NCI-H2227 treated with DMSO at 0.1 percent for 48 hours (cell line): ENCODE measurements at regions not wholly inside any gene's neighbourhood (a gene's known extent, or its start where the extent isn't known, plus 50 kb on each side); places are given as distances from the start of the nearest gene placed in this dataset.
"Not testable (repeated sequence)": the region's sequence is repeated elsewhere in the genome, so short reads cannot be mapped to it uniquely, and the experiment has no call there.

ENCODE experiments used
- DNase-seq: peaks from one replicate; lab custom pipeline; 2025; lab: John Stamatoyannopoulos, UW

DNA sequence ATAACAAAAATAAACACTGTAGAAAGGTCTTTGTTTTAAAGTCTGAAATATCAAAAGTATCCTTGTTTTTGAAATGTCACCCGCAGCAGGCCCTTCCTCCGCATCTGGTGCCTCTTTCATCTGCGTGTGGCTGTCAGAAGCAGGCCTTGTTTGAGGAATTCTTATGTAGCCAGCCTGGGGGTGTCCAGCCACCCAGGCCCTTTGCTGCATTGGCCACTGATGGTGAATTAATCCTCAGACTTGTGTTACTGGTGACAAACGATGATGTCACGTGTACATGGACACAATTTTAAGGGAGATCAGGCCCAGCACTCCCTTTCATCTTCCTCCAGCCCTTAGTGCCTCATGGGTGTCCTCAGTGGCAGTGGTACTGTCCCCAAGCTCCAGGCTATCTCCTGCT, 208.0 kb upstream of the GALNT2 start:
- no peak for DNase-seq

DNA sequence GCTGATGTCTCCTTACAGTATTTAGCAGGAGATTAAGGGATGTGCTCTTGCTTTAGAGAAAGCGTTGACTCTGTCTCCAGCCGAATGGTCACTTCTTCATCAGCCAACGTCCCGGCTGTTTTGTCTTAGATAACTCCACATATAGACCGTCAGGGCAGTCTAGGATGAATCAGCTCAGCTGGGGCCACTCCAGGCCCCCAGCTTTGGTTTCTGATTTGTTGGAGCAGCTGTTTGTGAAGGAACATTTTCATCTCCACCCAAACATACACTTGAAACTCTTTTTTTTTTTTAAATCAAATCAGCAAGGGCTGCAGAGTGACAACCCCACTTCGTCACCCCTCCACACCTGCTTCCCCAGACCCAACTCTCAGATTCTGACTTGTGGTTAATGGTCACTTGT, 206.1 kb upstream of the GALNT2 start:
- DNase-seq, result no peak

DNA sequence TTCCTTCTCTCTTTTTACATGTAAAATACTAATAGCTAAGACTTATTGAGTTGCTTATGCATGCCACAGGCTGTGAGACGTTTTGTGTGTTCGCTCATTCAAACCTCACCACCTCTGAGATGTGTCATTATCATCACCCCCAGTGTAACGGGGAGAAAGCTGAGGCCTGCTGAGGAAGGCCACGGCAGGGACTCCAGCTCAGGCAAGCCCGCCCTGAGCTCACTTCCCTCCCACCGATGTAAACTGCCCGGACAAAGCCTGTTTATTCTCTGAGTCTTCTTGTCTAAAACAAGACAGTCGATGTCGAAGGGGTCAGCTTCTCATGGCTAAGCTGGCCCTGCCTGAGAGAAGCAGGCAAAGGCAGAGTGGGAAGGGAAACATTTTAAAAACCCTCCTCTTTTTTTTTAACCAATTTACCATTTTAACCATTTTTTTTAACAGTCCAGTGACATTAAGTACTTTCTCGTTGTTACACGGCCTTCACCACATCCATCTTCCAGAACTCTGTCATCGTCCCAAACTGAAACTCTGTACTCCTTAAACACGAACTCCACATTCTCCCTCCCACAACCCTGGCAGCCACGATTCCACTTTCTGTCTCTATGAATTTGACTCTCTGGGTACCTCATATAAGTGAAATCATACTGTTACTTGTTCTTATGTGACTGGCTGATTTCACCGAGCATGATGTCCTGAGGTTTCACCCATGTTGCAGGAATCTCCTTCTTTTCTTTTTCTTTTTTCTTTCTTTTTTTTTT, 204.8 kb upstream of the GALNT2 start:
- DNase-seq, result no peak

DNA sequence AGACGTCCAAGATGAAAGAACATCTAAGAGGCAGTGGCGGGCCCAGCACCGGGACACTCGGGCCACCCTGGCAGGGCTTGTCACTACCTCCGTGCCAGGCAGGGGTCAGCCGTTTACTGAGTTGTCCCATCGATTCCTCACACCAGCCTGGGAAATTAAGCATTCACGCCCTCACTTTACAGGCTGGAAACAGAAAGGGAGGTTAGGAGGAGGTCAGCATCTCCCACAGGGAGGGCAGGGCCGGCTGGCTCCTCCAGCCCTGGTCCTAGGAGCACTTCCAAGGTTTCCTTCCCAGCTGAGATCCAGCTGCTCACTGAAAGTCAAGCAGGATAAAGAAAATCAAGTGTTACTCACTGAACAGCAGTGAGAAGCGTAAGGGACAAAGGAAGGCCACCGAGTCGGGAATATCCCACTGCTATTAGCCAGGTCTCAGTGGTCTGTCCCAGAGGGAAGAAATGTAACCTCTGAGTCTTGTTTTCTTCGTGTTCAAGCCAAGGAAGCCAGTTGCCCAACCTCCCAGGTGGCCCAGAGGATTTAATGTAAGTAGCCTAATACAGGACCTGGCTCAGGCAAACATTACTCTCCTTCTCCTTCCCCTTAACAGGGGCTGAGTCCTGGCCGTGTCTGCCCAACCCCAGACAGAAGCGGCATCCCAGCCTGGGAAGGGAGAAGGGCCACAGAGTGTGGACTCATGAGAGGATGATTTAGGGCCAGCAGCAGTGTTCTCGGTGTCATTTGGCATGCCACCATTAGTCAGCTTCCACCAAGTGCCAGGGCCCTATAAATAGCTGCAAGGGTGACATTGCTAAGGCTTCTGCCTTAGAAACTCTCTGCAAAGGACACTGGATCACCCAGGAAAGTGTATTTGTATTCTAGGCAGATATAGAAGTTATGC, 203.1 kb upstream of the GALNT2 start:
- DNase-seq, result no peak

DNA sequence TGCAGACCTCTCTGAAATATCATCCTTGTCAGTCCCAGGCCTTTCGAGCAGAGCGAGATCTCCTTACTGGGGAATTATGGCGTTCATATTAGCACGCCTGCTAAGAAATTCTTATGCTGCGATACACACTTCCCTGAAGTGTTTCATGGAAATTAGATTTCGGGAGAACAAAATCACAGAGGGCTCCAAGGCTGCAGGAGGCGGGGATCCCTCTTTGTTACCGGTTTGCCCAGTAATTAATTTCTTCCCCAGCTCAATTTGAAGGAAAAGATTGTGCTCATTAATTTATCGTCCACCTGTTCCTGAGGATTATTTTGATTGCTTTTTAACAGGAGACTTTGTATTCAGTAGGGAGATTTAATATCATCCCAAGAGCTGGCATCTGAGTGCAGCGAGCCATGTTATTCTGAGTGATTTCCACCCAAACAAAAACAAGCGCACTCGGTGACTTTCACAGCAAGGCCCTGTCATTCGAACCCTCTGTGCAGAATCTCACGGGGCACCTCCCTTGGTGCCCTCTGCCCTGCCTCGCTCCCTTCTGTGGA, 202.3 kb upstream of the GALNT2 start:
- no peak for DNase-seq

DNA sequence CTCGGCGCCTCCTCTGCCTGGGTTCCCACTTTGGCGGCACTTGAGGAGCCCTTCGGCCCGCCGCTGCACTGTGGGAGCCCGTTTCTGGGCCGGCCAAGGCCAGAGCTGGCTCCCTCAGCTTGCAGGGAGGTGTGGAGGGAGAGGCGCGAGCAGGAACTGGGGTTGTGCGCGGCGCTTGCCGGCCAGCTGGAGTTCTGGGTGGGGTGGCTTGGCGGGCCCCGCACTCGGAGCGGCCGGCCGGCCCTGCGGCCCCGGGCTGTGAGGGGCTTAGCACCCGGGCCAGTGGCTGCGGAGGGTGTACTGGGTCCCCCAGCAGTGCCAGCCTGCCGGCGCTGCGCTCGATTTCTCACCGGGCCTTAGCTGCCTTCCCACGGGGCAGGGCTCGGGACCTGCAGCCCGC, 201.7 kb upstream of the GALNT2 start:
- not testable (repeated sequence) for DNase-seq

DNA sequence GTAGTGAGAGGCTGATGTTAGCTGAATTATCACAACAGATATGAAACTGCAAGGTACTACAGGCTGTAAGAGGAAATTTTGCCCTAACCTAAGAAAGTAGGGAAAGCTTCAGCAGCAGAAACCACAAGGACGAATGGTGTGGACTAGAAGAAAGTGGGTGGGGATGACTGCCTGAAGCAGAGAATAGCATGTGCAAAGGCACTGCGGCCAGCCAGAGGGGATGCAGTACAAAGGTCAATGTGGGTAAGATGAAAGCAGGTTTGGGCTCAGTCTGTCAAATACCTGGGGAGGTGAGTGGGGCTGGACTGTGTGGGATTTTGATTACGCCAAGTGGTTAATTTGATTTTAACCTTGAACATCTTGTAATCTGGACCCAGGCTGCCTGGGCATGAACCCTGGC, 199.3 kb upstream of the GALNT2 start:
- no peak for DNase-seq

DNA sequence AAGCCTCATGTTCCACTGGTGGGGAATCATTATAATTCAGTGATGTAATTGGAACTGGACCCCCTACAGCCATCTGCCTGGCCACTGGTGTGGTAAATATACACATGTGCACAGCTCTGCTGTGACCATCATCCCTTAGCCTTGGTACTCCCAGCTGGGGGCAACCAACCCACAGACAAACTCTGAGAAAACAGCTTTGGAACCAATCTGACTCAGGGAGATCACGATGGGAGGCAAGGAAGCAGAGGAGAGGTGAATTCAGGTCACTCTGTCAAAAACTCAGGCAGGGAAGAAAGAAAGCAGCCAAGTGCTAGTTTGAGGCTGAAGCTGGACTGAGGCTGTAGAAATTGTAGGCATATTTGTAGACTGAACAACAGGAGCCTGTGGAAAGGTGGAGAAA, 197.8 kb upstream of the GALNT2 start:
- DNase-seq, result no peak

DNA sequence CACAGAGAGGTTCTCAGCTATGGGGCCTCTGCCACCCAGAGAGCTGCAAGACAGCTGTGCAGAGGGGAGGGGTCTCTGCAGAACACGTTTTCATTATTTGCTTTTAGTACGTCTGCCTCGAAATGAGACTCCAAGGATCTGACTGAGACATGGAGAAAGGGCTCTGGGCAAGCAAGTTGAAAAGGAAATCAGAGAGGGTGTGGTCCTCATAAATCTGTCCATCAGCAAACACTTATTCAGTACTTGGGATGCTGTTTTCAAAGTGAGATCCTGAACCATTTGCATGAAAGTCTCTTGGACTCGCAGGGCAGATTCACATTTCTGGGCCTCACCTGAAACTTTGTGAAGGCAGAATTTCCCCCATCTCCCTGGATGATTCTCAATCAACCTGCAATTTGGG, 197.4 kb upstream of the GALNT2 start:
- no peak for DNase-seq

DNA sequence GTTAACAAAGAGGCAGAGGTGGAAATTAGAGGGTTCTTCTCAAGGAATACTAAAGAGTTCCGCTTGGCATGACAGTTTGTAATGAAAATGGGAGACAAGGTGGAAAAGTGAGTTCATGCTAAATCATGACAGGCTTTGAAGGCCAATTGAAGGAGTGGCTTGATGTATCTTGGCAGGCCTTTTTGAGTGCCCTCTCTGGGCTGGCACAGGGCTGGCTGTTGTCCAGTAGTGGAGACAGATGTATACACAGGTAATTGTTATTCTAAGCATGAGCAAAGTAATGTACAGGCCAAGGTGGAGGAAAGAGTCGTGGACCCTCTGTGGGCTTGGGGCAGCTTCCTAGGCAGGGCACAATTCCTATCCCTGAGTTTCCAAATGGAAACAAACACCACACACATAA, 196.7 kb upstream of the GALNT2 start:
- no peak for DNase-seq

DNA sequence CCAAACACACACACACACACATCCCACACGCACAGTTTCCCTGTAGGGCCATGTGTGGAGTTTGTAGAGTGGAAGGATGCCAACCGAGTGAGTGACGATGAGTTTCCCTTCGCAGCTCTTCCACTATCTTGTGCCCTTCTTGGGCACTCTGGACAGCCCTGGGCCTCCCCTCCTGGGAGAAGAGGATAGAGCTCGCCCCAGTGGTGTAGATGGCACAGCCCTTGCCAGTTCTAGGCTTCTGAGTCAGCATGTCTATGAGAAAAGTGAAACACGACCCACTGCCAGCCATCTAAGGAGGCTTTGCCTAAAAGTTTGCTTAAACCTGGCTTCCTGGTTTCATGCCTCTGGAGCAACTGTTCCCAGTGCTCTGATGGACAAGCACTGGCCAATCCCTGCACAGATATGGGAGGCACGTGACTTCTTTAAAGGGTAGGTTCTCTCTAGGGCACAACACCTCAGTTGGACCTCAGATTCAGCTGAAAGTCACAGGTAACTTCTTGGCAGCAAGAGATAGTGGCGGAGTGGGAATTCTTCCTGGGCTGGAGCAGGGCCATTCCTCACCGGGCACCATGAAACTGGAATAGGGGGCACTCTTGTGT, 195.9 kb upstream of the GALNT2 start:
- no peak for DNase-seq

DNA sequence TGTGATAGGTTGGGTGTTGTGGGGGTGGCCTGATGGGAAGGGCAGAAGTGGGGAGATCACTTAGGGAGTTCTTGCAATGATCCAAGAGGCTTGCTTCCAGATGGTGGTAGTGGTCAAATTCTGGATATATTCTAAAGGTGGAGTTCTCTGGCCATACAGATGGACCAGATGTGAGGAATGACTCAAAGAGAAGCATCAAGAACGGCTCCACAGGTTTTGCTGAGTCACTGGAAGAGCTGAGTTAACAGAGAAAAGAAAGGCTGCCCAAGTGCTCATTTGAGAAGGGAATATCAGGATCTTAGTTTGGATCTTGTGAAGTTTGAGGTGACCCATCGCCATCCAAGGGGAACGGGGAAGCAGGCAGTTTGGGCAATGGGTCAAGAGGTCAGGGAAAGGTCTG, 192.9 kb upstream of the GALNT2 start:
- DNase-seq, result no peak

DNA sequence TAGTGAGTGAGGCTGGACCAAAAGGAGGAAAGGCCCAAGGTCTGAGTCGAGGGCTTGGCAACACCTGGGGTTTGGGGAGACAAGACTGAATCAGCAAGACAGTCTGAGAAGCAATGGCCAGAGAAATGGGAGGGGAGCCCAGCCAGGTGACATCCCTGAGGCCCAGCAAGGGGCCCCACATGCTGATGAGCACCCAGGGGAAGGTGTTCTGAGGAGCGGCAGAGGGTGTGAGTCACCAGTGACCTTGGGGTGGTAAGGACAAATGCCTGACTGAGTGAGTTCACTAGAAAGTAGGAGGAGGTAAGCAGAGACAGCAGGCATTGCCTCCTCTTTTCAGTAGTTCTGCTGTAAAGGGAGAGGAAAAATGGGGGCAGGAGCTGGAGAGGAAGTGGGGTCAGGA, 192.4 kb upstream of the GALNT2 start:
- no peak for DNase-seq

DNA sequence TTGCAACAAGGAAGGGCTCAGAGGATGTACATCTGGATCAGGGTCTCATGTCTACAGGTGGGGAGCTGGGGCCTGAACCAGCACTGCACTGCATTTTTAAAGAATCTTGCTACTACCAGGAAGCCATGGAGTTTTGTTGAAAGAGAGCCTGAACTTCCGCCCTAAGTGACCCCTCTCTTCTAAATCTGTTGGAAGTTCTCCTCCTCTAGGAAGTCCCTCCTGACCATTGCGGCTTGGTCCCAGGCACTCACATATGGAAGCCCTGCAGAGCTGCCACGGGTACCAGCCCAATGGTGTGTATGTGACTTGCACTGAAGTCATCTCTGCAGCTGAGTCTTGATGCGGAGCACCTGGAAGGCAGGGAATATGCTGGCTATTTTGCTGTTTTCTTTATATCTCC, 192.0 kb upstream of the GALNT2 start:
- no peak for DNase-seq

DNA sequence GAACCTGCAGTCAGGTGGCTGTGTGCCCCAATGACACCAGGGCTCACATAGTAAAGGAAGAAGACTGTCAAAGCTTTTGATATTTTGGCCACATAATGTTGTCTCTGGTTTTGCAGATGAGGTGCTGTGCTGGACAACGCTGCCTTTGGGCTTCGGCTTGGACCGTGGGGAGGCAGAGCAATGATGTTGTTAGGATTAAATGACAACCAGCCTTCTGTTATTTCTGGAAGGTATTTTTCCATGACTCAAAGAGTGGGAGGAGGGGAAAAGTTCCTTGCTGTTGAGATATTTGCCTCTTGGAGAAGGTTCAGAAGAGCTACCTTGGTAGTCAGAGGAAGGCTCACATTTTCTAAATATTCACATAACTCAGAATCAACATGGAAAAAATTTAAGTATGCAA, 187.3 kb upstream of the GALNT2 start:
- no peak for DNase-seq

DNA sequence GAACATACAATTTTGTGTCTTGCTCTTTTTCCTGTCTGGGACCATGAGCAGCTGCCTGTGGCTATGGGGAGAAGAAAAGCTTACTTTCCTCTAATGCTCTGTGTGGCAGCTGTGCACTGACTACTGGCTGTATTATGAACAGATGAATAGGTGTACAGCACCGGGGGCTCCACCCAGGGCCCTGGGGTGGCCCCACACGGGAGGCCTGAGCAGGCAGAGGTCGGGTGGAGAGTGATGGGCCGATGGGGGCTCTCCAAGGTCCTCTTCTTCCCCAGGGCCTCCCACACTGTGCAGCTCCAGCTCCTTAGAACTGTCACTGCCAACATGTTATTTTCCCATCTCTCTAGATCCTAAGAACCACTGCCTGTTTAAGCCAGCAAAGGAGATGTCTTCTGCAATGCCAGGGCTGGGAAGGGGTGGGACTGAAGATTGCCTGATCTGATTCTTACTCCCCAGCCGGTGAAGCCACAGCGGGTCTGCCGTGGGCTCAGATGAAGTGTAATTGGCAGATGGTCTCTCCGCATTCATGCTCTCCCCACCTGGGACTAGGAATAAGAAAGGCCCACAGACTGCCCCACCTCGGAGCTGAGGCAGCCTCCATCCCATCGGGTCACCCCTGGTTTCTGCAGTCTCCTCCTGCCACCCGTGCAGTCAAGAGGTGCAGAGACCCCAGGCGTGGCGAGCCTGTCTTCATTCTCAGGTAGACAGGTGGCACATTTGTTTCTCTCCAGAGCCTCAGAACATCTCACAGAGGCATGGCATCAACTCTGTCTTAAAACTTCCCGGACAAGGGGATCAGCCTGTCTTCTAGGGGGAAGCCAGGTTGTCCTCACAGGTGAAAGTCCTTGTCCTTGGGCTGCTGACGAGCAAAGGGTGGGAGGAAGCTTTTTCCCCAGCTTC, 186.5 kb upstream of the GALNT2 start:
- no peak for DNase-seq

DNA sequence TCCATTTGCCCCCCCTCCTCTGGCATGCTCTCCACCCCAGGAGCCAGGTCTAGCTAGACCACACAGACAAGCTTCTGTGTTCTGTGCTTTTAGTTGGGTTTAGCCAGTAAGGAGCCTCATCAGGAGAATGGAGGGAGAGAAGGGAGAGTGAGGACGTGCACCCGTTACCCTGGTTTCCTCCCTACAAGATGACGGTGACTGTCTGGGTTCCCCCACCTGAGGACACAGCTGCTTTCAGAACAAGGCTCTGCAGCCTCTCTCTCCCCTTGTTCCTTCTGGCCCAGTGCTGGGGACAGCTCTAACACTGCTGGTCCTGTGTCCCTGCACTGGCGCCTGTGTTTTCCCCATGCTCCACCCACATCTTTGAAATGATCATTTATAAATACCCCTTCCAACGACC, 184.4 kb upstream of the GALNT2 start:
- DNase-seq, result no peak

DNA sequence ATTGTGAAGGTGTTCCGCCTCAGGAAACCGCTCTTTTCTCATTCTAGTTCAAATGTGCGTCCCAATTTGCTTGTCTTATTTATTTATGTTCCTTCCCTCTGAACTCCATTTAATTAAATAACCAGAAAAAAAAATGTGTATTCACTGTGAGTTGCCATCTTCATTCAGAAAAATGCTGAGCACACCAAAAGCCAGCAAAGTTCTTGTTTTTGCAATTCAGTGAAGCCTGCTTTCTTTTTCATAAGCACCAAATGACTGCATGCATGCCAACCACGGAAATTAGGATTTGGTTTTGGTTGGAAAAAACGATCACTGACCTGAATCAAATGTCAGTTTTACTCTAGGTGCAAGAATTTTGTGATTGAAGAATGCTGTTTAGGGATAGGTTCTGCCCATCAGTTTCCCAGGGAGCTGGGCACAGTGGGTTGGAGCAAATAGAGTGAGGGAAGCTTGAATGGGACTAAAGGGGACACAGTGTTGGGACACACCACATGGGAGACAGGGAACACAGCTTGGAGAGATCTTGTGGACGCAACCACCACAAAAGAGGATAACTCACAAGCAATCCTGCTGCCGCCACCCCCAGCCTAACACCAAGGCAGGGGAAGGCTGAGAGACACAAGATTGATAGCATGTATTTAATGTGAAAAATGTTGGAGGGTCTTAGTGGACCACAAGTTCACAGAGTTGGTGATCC, 183.4 kb upstream of the GALNT2 start:
- no peak for DNase-seq

DNA sequence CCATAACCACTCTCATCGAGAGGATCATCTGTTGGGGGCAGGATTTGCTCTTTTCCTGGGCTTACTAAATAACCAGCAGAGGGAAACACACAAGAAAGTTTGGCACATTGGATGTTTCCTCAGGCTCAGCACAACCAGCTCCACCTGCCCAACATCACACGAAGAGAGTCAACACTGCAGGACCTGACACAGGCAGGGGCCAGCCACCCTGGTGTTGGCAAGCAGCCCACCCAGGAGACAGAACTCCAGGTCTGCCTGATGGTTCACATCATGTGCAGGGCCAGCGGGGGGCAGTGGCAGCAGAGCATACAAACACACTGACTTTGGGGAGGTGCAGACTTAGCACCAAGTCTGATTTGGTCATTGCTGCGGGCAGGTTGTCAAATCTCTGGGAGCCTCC, 182.3 kb upstream of the GALNT2 start:
- no peak for DNase-seq

DNA sequence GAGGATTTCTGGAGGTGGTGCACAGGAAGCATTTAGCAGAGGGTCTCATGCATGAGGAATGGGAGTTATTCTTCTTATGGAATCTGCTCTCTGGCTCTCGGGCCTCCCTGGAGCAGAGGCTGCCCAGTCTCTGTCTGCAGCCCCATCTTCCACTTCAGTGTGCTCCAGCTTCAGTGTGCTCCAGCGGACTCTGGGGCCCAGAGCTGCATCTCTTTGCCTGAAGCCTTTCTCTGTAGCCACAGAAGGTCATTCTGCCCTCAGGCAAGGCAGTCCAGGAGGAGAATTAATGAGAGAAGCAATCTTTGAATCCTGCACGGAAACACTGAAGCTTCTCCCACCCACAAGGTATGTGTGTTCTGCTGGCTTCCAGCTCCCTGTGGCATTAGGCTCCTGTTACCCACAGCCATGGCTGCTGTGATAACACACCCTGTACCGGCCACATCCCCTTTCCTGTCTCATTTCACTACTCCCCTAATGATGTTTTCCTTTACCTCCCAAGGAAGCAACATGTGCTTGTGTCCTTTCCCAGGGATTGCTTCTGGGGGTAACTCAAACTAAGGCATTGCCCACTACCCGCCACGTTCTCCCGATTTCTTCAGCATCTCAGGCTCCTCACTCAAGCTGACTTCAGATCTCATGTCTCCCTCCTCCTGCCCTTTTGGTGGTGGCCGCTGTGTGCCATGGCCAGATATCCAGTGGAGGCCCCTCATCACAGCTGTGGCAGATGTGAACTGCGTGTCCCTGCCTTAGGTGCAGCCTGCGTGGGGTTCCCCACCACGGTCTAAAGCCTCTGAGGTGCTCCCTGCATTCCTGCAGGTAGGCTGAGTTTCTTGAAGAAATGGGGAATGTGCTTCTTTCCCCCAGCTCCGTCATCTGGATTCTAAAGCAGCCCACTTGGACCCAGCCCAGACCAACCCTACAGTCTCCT, 181.2 kb upstream of the GALNT2 start:
- no peak for DNase-seq
